ENCODE measurements at regions not wholly inside any gene's neighbourhood (a gene's known extent, or its start where the extent isn't known, plus 50 kb on each side); places are given as distances from the start of the nearest gene placed in this dataset.

GRCh38 chr14:49527221-49527620, 59.0 kb downstream of the RPS29 start:
- DNase-seq (no peak), ATAC-seq (replicated peaks) (no peak)
- Mint-ChIP-seq H3K27ac (no peak overlapping the region), H3K36me3 (peaks cover 0 to 6% of the 10 kb centered on the region in 2 donors), H3K9me3 (peaks cover 3 to 5% of the 10 kb centered on the region in 2 donors), H3K4me1 (no peaks in the 10 kb centered on the region), H3K4me3 (no peak overlapping the region), H3K27me3 (peaks cover 28 to 30% of the 10 kb centered on the region in 2 donors)

GRCh38 chr14:49526101-49526500, 60.1 kb downstream of the RPS29 start:
- peaks cover 28 to 30% of the 10 kb centered on the region in 2 donors for H3K27me3 Mint-ChIP-seq
- no peak overlapping the region for H3K27ac Mint-ChIP-seq
- H3K9me3 Mint-ChIP-seq = peaks cover 3 to 5% of the 10 kb centered on the region in 2 donors
- peaks cover 0 to 6% of the 10 kb centered on the region in 2 donors for H3K36me3 Mint-ChIP-seq
- DNase-seq (no peak), ATAC-seq (replicated peaks) (no peak)
- no peaks in the 10 kb centered on the region for H3K4me1 Mint-ChIP-seq
- no peak overlapping the region for H3K4me3 Mint-ChIP-seq

GRCh38 chr14:49516286-49516685, 69.9 kb downstream of the RPS29 start:
- ATAC-seq (replicated peaks) (no peak), DNase-seq (no peak)
- Mint-ChIP-seq H3K4me3 (no peak overlapping the region), H3K27ac (no peak overlapping the region), H3K27me3 (no peaks in the 10 kb centered on the region), H3K4me1 (no peaks in the 10 kb centered on the region), H3K36me3 (no peaks in the 10 kb centered on the region), H3K9me3 (no peaks in the 10 kb centered on the region)

GRCh38 chr14:49512571-49512970, 73.6 kb downstream of the RPS29 start:
- peaks cover 0 to 3% of the 10 kb centered on the region in 2 donors for H3K9me3 Mint-ChIP-seq
- H3K4me1 Mint-ChIP-seq = no peaks in the 10 kb centered on the region
- ATAC-seq (replicated peaks) (no peak), DNase-seq (no peak)
- no peaks in the 10 kb centered on the region for H3K36me3 Mint-ChIP-seq
- H3K4me3 Mint-ChIP-seq = no peak overlapping the region
- no peaks in the 10 kb centered on the region for H3K27me3 Mint-ChIP-seq
- H3K27ac Mint-ChIP-seq = no peak overlapping the region

- H3K4me1 Mint-ChIP-seq = no peaks in the 10 kb centered on the region
- no peaks in the 10 kb centered on the region for H3K27me3 Mint-ChIP-seq
- ATAC-seq (replicated peaks) (no peak), DNase-seq (no peak)
- peaks cover 0 to 3% of the 10 kb centered on the region in 2 donors for H3K9me3 Mint-ChIP-seq
- H3K36me3 Mint-ChIP-seq = no peaks in the 10 kb centered on the region
- no peak overlapping the region for H3K4me3 Mint-ChIP-seq
- H3K27ac Mint-ChIP-seq = no peak overlapping the region
Measured at GRCh38 chr14:49512147-49512551, 74.0 kb downstream of the RPS29 start.

GRCh38 chr14:49508124-49508523, 78.1 kb downstream of the RPS29 start:
- no peak for DNase-seq
- H3K4me3 Mint-ChIP-seq = no peak overlapping the region
- H3K36me3 Mint-ChIP-seq = no peaks in the 10 kb centered on the region
- no peak for ATAC-seq (replicated peaks)
- no peak overlapping the region for H3K27ac Mint-ChIP-seq
- peaks cover 0 to 3% of the 10 kb centered on the region in 2 donors for H3K9me3 Mint-ChIP-seq
- peaks cover 3 to 8% of the 10 kb centered on the region in 2 donors for H3K4me1 Mint-ChIP-seq
- peaks cover 0 to 3% of the 10 kb centered on the region in 2 donors for H3K27me3 Mint-ChIP-seq

- Mint-ChIP-seq H3K9me3 (peaks cover 0 to 3% of the 10 kb centered on the region in 2 donors), H3K27ac (no peak overlapping the region), H3K4me1 (peaks cover 7 to 12% of the 10 kb centered on the region in 2 donors), H3K27me3 (peaks cover 0 to 3% of the 10 kb centered on the region in 2 donors), H3K36me3 (no peaks in the 10 kb centered on the region), H3K4me3 (no peak overlapping the region)
- ATAC-seq (replicated peaks) (no peak), DNase-seq (no peak)
Measured at GRCh38 chr14:49506650-49507049, 79.5 kb downstream of the RPS29 start.

- peaks cover 0 to 3% of the 10 kb centered on the region in 2 donors for H3K27me3 Mint-ChIP-seq
- no peak overlapping the region for H3K27ac Mint-ChIP-seq
- no peak overlapping the region for H3K4me3 Mint-ChIP-seq
- ATAC-seq (replicated peaks) = no peak
- no peak for DNase-seq
- peaks cover 7 to 14% of the 10 kb centered on the region in 2 donors for H3K4me1 Mint-ChIP-seq
- no peaks in the 10 kb centered on the region for H3K36me3 Mint-ChIP-seq
- H3K9me3 Mint-ChIP-seq = peaks cover 0 to 3% of the 10 kb centered on the region in 2 donors
Measured at GRCh38 chr14:49505041-49505766, 81.0 kb downstream of the RPS29 start.

- H3K27ac Mint-ChIP-seq = no peak overlapping the region
- H3K27me3 Mint-ChIP-seq = no peaks in the 10 kb centered on the region
- H3K4me3 Mint-ChIP-seq = no peak overlapping the region
- H3K36me3 Mint-ChIP-seq = no peaks in the 10 kb centered on the region
- ATAC-seq (replicated peaks) (peak; percentile 74), DNase-seq (no peak)
- H3K4me1 Mint-ChIP-seq = peaks cover 4 to 6% of the 10 kb centered on the region in 2 donors
- no peaks in the 10 kb centered on the region for H3K9me3 Mint-ChIP-seq
Measured at GRCh38 chr14:49497725-49498348, 88.3 kb downstream of the RPS29 start.

- Mint-ChIP-seq H3K9me3 (no peaks in the 10 kb centered on the region), H3K27me3 (no peaks in the 10 kb centered on the region), H3K4me3 (no peak overlapping the region), H3K27ac (no peak overlapping the region), H3K36me3 (no peaks in the 10 kb centered on the region), H3K4me1 (peaks cover 4 to 6% of the 10 kb centered on the region in 2 donors)
- DNase-seq (no peak), ATAC-seq (replicated peaks) (no peak)
Measured at GRCh38 chr14:49497267-49497666, 88.9 kb downstream of the RPS29 start.

- Mint-ChIP-seq H3K4me3 (no peak overlapping the region), H3K27ac (no peak overlapping the region), H3K4me1 (no peaks in the 10 kb centered on the region), H3K27me3 (no peaks in the 10 kb centered on the region), H3K9me3 (no peaks in the 10 kb centered on the region), H3K36me3 (no peaks in the 10 kb centered on the region)
- ATAC-seq (replicated peaks) = no peak
- DNase-seq = no peak
Measured at GRCh38 chr14:49494836-49495235, 91.3 kb downstream of the RPS29 start.

GRCh38 chr14:49493557-49493956, 92.6 kb downstream of the RPS29 start:
- no peak for ATAC-seq (replicated peaks)

GRCh38 chr14:49492151-49492550, 94.0 kb downstream of the RPS29 start:
- H3K27ac Mint-ChIP-seq = no peak overlapping the region
- H3K9me3 Mint-ChIP-seq = no peaks in the 10 kb centered on the region
- H3K4me1 Mint-ChIP-seq = no peaks in the 10 kb centered on the region

More at GRCh38 chr14:49493557-49493956, 92.6 kb downstream of the RPS29 start:
- no peaks in the 10 kb centered on the region for H3K4me1 Mint-ChIP-seq
- no peaks in the 10 kb centered on the region for H3K9me3 Mint-ChIP-seq
- H3K27me3 Mint-ChIP-seq = no peaks in the 10 kb centered on the region
- H3K4me3 Mint-ChIP-seq = no peak overlapping the region
- no peak for DNase-seq
- no peak overlapping the region for H3K27ac Mint-ChIP-seq
- H3K36me3 Mint-ChIP-seq = no peaks in the 10 kb centered on the region

GRCh38 chr14:49489341-49489740, 96.8 kb downstream of the RPS29 start:
- H3K4me3 Mint-ChIP-seq = no peak overlapping the region
- peaks cover 0 to 3% of the 10 kb centered on the region in 2 donors for H3K27me3 Mint-ChIP-seq
- H3K36me3 Mint-ChIP-seq = no peaks in the 10 kb centered on the region
- DNase-seq (no peak), ATAC-seq (replicated peaks) (no peak)
- no peaks in the 10 kb centered on the region for H3K4me1 Mint-ChIP-seq
- no peak overlapping the region for H3K27ac Mint-ChIP-seq
- no peaks in the 10 kb centered on the region for H3K9me3 Mint-ChIP-seq

More at GRCh38 chr14:49492151-49492550, 94.0 kb downstream of the RPS29 start:
- no peaks in the 10 kb centered on the region for H3K36me3 Mint-ChIP-seq
- H3K27me3 Mint-ChIP-seq = no peaks in the 10 kb centered on the region
- DNase-seq (no peak), ATAC-seq (replicated peaks) (no peak)
- H3K4me3 Mint-ChIP-seq = no peak overlapping the region

GRCh38 chr14:49487238-49487637, 98.9 kb downstream of the RPS29 start:
- H3K4me1 Mint-ChIP-seq = peaks cover 4 to 11% of the 10 kb centered on the region in 2 donors
- H3K36me3 Mint-ChIP-seq = no peaks in the 10 kb centered on the region
- H3K27ac Mint-ChIP-seq = no peak overlapping the region
- no peak for ATAC-seq (replicated peaks)
- no peak overlapping the region for H3K4me3 Mint-ChIP-seq
- peaks cover 0 to 3% of the 10 kb centered on the region in 2 donors for H3K27me3 Mint-ChIP-seq
- no peaks in the 10 kb centered on the region for H3K9me3 Mint-ChIP-seq
- no peak for DNase-seq

Data from stimulated activated naive B cell treated with anti-CD40 and anti-IgM and Interleukin-4, amounts not matched to agents 10 μg/mL and 1 μg/mL and 100 μg/mL, for 72 hours (primary cell).